Activated effector memory CD4-positive, alpha-beta T cell treated with Interleukin-2 at 50 U/mL for 16 hours (primary cell): ENCODE measurements at regions not wholly inside any gene's neighbourhood (a gene's known extent, or its start where the extent isn't known, plus 50 kb on each side); places are given as distances from the start of the nearest gene placed in this dataset.
"Not testable (repeated sequence)": the region's sequence is repeated elsewhere in the genome, so short reads cannot be mapped to it uniquely, and the experiment has no call there.

Experiments
- DNase-seq: peaks from one replicate; pipeline ENCODE4 v3.0.0-alpha.2; 2020

- no peak for DNase-seq
These were observed 77.6 kb downstream of the RIN2 start for GRCh38 chr20:19835533-19836222.

GRCh38 chr20:19838468-19838867 is 80.4 kb downstream of the RIN2 start:
- DNase-seq: no peak

- no peak for DNase-seq
These were observed 81.0 kb downstream of the RIN2 start for GRCh38 chr20:19839053-19839452.

GRCh38 chr20:19840111-19840710 is 82.2 kb downstream of the RIN2 start:
- no peak for DNase-seq

DNA sequence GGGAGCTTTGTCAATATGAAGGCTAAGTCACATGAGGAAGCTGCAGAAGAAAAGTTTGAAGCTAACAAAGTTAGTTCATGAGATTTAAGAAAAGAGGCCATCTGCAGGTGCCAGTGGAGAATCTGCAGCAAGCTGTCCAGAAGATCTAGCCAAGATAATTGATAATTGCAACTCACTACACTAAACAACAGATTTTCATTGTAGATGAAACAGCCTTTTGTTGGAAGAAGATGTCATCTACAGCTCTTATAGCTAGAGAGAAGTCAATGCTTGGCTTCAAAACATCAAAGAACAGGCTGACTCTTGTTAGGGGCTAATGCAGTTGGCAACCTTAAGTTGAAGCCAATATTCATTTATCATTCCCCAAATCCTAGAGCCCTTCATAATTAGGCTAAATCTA is 83.7 kb downstream of the RIN2 start:
- DNase-seq: no peak

- DNase-seq: not testable (repeated sequence)
These were observed 86.8 kb downstream of the RIN2 start for GRCh38 chr20:19844850-19845249.

DNA sequence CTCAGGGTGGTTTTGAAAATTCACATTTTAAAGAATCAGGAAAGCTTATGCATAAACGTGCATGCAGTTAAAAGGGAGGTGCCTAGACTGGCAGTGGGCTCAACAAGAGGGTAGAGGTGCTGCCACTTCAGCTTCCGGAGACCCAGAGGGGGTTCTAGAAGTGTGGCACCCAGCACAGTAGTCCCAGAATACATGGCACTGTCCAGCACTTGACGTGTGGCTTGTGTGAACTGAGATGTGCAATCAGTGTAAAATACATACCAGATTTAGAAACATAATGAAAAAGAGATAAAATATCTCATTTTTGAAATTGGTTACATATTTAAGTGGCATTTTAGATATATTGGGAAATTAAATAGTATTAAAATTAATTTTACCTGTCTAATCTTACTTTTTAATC is 89.3 kb downstream of the RIN2 start:
- no peak for DNase-seq

GRCh38 chr20:19849341-19850197 is 91.5 kb downstream of the RIN2 start:
- no peak for DNase-seq

DNA sequence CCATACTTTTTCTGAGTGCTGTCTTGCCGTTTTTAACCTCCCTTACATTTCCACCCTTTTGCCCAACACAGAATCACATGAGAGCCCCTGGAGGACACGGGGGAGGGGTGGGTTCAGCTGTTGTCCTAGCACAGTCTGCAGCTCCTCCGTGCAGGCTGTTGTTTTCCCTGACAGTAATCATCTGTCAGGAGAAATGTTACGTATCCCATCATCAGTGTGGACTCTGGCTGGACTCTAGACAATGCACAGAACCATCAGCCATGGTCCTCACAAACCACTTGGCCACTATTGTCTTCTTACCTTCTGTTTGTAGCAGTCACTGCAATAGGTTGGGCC is 92.1 kb downstream of the RIN2 start:
- no peak for DNase-seq

- no peak for DNase-seq
These were observed 93.8 kb downstream of the RIN2 start for GRCh38 chr20:19851861-19852260.

GRCh38 chr20:19855416-19855815 is 97.4 kb downstream of the RIN2 start:
- DNase-seq: no peak

DNA sequence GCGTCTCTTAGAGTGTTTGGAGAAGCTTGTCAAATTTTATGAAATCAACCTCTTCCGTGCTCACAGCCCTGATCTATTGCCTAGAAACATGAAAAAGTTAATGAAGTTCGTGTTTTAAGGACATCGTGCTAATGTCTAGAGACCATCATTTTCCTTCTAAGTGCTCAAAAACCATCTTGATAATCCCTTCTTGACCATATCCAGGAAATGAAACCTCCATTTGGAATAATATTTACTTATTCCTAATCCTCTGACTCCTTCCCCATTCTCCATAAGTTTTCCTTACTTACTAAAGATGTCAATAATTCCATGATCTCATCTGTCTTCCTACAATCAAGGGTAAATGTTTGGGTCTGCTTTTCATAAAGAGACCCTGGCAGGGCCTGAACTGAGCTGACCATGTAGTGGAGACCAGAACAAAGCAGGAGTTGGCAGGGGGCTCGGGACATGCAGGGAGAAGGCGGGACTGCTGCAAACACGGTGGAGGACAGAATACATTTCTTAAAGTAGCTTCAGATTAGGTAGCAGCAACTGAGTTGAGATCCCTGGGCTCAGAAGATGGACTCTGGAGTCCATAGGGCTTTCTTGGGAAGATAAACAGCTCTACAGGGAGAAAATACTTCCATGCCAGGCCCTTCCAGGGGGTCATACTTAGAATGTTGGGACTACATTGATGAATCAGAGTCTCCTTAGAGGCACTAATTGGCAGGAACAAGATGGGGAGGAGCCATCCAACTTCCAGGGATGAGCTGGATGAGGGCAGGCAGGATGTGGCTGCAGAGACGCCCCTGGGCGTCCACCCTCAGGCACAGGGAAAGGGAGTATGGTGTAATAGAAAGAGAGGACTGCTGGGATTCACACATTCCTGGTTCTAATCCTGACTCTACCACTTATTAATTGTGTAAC is 100.7 kb downstream of the RIN2 start:
- DNase-seq: no peak

DNA sequence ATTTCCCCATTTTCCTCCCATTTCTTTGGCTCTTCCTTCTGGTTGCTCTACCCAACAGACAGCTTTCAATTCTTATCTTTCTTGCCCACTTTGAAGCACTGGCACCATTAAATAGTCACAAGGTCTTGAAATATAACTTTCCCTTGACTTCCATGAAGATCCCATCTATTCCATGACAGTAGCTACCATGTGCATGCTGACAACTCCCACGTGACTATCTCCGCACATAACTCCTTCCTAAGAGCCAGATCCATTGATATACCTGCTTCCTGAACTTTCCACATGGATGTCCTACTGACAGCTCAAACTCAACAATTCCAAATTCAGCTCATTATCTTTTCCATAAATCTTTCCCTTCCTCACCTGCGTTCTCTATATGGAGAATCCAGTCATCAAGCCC is 101.4 kb downstream of the RIN2 start:
- no peak for DNase-seq

DNA sequence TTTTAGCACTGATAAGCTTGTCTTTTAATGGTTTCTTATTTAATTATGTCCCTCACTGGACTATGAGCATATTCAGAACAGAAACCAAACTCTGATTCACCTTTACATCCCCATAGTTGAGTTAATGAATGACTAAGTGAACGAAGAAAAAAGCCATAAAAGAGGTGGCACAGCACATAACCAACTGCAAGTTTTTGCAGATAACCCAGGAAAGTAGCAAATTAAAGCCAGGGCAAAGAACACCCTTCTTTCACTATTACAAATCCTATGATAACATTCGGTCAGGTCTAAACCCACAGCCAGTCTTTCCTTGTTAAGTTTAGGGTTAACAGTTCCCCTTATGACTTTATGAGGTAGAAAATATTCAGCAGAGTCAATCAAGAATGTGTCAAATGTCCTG is 102.7 kb downstream of the RIN2 start:
- no peak for DNase-seq

DNA sequence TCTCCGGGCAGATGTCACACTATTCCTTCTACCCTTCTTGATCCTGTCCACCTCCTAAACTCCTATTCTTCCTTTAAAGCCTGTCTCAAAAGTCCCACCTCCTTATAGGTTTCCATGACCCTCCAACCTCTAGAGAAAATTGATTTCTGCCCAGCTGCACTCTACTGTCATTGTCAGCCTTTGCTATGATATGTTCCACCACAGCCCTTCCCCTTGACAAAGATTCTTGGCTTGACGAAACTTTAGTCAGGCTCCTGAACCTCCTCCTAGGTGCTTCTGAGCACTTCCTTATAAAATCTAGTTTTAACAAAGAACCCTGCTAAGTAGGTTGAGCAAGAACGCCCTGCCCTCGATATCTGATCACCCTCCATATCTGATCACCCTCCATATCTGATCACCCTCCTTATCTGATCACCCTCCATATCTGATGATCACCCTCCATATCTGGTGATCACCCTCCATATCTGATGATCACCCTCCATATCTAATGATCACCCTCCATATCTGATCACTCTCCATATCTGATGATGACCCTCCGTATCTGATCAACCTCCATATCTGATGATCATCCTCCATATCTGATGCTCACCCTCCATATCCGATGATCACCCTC is 103.2 kb downstream of the RIN2 start:
- DNase-seq: no peak

GRCh38 chr20:19864130-19864529 is 106.1 kb downstream of the RIN2 start:
- no peak for DNase-seq

DNA sequence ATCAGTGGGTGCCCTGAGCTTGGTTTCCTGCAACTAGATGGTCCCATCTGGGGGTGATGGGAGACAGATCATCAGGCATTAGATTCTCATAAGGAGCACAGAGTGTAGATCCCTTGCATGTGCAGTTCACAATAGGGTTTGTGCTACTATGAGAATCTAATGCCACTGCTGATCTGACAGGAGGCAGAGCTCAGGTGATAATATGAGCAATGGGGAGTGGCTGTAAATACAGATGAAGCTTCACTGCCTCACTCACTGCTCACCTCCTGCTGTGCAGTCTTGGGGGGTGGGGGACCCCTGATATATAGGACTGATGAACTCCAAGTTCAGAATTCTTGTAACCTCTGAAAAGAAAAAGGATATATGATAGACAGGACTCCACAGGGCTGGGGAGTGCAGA is 108.0 kb downstream of the RIN2 start:
- no peak for DNase-seq

DNA sequence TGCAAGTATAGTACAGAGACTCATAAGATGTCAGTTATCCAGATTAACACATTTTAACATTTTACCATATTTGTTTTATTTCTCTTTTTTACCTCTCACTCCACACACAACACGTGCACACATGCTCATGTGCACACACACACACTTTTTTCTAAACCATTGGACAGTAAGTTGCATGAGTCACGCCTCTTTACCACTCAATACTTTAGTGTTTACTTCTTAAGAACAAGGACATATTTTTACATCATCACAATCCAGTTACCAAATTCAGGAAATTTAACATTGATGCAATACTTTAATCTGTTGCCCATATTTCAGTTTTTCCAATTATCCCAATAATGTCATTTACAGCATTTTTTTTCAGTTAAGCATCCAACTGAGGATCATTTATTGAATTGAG is 109.0 kb downstream of the RIN2 start:
- DNase-seq: no peak

- DNase-seq: no peak
These were observed 109.9 kb downstream of the RIN2 start for GRCh38 chr20:19867940-19868371.

GRCh38 chr20:19868441-19868840 is 110.4 kb downstream of the RIN2 start:
- no peak for DNase-seq

GRCh38 chr20:19872001-19872400 is 113.9 kb downstream of the RIN2 start:
- DNase-seq: no peak

- DNase-seq: no peak
These were observed 116.1 kb downstream of the RIN2 start for GRCh38 chr20:19874040-19874727.
